Left lung (tissue), 4 donors: ENCODE measurements at regions not wholly inside any gene's neighbourhood (a gene's known extent, or its start where the extent isn't known, plus 50 kb on each side); places are given as distances from the start of the nearest gene placed in this dataset.

Experiments
- ATAC-seq: fragments of 200-7000 bp; cut with Tn5 transposase; one replicate; pipeline ENCODE4 v1.9.1; 2020; ENCODE audit warnings: moderate library complexity
- DNase-seq, 4 donors: peaks; one replicate each; pipeline ENCODE4 v3.0.0-alpha.2; 2013 to 2020
- H3K27ac ChIP-seq, 2 donors: fragments of 200-600 bp; sonication (generic) in 1 of 2; one replicate each; pipeline versions ENCODE4 v1.5.0 to v1.8.0; 2020 to 2021
- H3K27me3 ChIP-seq, 2 donors: fragments of 200-600 bp; sonication (generic) in 1 of 2; one replicate each; pipeline versions ENCODE4 v1.5.0 to v1.8.0; 2020 to 2021
- H3K36me3 ChIP-seq, 2 donors: fragments of 200-600 bp; sonication (generic) in 1 of 2; one replicate each; pipeline versions ENCODE4 v1.5.0 to v1.8.0; 2020 to 2021
- H3K4me1 ChIP-seq, 2 donors: fragments of 200-600 bp; one replicate each; pipeline ENCODE4 v1.8.0; 2021
- H3K4me3 ChIP-seq, 2 donors: fragments of 200-600 bp; sonication (generic) in 1 of 2; one replicate each; pipeline versions ENCODE4 v1.5.0 to v1.8.0; 2020 to 2021; ENCODE audit warnings: mild to moderate bottlenecking in 1 of 2
- H3K9me3 ChIP-seq, 2 donors: fragments of 200-600 bp; sonication (generic) in 1 of 2; one replicate each; pipeline versions ENCODE4 v1.5.0 to v1.8.0; 2020 to 2021
- CTCF ChIP-seq, 2 donors: fragments of 200-600 bp; sonication (generic) in 1 of 2; IDR thresholded peaks; one replicate each; pipeline versions ENCODE4 v1.5.0 to v1.8.0; 2021; ENCODE audit warnings: antibody characterized with exemption in 2 of 2
- intact Hi-C, 2 donors: fragments of 100-400 bp; cut with DNase I; formaldehyde crosslinking; loops; one replicate each; pipeline versions ENCODE4 v1.11.2 to v1.14.2; 2022
- donor health status: DM: no; HTN: yes; CAD: no.
- donor health status: DM: no; HTN: no; CAD: no.

DNA sequence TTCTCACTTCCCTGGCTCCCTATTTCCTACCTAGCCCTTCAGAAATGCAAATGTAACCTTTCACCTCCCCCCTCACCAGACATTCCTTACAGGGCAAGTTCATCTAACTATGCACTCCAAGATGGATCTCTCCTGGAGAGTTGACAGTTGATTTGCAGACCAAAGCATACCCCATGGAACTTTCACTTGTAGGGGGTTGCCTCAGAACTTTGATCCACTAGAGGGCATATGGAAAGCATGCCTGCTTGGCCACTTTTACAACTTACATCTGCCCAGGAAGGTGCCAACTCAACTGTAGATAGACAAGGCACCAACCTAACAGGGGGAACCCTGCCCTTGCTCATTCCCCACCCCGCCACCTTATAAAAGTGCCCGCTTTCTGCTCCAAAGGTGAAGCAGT, 187.8 kb downstream of the NXNL2 start:
- ATAC-seq (no peak), DNase-seq (no peak)
- Histone ChIP-seq H3K9me3 (no peaks in the 10 kb centered on the region), H3K36me3 (no peaks in the 10 kb centered on the region), H3K27me3 (no peaks in the 10 kb centered on the region), H3K4me3 (no peak overlapping the region), H3K4me1 (no peaks in the 10 kb centered on the region), H3K27ac (no peak overlapping the region)
- intact Hi-C loops: no loop called here
- no peak for TF ChIP-seq CTCF (IDR thresholded peaks at IDR 0.05)

DNA sequence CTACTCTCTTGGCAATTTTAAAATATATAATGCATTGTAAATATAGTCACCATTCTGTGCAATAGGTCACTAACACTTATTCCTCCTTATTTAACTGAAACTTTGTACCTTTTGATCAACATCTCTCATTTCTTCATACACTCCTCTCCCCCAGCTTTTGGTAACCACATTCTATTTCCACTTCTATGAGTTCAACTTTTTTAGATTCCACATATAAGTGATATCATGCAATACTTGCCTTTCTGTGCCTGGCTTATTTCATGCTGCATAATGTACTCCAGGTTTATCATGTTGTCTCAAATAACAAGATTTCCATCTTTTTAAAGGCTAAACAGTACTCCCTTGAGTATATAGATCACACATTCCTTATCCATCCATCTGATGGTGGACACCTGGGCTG, 188.8 kb downstream of the NXNL2 start:
- ATAC-seq (no peak), DNase-seq (no peak)
- TF ChIP-seq CTCF (IDR thresholded peaks at IDR 0.05): no peak
- H3K9me3 ChIP-seq: no peaks in the 10 kb centered on the region
- no peak overlapping the region for H3K4me3 ChIP-seq
- intact Hi-C loops: no loop called here
- H3K4me1 ChIP-seq: no peaks in the 10 kb centered on the region
- no peaks in the 10 kb centered on the region for H3K36me3 ChIP-seq
- H3K27ac ChIP-seq: no peak overlapping the region
- no peaks in the 10 kb centered on the region for H3K27me3 ChIP-seq

DNA sequence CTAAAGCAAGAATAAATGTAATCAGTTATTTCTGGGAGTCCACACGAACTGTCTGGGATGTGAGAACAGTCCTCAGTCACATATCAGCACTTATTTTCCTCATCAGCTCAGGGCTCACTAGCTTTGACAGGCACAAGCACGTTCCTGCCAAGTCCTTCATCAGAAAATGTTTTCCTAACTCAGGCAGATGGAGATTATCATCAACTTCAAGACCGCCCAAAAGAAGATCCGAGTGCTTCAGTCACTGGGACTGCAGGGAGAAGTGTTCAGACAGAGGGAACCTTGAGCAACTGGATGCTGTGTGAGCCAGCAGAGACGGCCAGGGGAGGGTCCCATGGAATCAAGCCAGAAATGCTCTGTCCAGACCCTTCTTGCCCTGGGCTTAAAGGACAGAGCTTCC, 189.4 kb downstream of the NXNL2 start:
- Histone ChIP-seq H3K27ac (no peak overlapping the region), H3K9me3 (no peaks in the 10 kb centered on the region), H3K27me3 (no peaks in the 10 kb centered on the region), H3K36me3 (no peaks in the 10 kb centered on the region), H3K4me3 (no peak overlapping the region), H3K4me1 (no peaks in the 10 kb centered on the region)
- DNase-seq (no peak), ATAC-seq (no peak)
- TF ChIP-seq CTCF (IDR thresholded peaks at IDR 0.05): no peak
- intact Hi-C loops: no loop called here

DNA sequence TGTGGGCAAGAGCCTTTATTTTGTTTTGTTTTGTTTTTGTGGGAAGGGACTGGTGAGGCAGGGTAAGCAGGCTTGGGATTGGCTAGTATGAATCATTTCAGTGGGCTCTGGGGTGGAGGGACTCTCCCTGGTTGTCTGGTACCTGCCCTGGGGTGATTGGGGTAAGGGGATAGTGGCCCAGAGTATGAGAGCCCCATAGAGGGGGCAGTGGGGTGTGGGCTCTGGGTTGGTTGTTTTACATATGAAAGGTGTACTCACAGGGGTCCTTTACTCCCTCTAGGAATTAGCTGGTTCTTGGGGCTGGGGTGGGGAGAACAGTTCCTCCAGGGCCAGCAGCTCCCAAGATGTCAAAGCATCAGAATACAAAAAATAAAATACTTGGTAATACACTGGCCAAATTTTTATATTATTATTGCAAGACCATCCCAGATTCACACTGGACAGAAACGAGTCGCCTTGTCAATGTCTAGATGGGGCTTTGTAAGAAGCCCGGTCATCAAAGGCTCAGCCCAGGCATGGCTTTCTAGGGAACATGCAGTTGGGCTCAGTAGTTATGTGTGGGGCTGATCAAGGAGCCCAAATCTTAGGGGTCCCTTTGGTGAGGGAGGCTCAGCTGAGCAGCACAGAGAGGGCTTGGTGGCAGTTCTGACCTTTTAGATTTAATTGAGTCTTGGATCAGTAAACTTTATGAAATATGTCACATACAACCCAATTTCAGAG, 190.5 kb downstream of the NXNL2 start:
- Histone ChIP-seq H3K9me3 (no peaks in the 10 kb centered on the region), H3K4me3 (no peak overlapping the region), H3K27ac (no peak overlapping the region), H3K36me3 (no peaks in the 10 kb centered on the region), H3K27me3 (no peaks in the 10 kb centered on the region), H3K4me1 (no peaks in the 10 kb centered on the region)
- ATAC-seq: no peak
- intact Hi-C loops: no loop called here
- no peak for DNase-seq
- TF ChIP-seq CTCF (IDR thresholded peaks at IDR 0.05): no peak

DNA sequence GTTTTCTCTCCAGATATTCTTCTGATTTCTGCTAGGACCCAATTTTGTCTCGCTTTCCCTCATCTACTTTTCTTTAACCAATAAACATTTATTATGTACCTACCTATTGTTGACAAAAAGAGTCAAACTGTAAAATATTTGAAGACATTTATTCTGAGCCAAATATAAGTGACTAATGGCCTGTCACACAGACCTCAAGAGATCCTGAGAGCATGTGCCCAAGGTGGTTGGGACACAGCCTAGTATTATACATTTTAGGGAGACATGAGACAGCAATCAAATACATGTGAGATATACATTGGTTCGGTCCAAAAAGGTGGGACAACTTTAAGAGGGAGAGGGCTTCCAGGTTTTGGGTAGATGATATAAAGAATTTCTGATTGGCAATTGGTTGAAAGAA, 191.8 kb downstream of the NXNL2 start:
- DNase-seq (no peak), ATAC-seq (no peak)
- H3K27ac ChIP-seq: no peak overlapping the region
- no peaks in the 10 kb centered on the region for H3K27me3 ChIP-seq
- no peaks in the 10 kb centered on the region for H3K4me1 ChIP-seq
- intact Hi-C loops: no loop called here
- no peaks in the 10 kb centered on the region for H3K36me3 ChIP-seq
- no peak overlapping the region for H3K4me3 ChIP-seq
- H3K9me3 ChIP-seq: no peaks in the 10 kb centered on the region
- no peak for TF ChIP-seq CTCF (IDR thresholded peaks at IDR 0.05)
